GM23338 (cell line): ENCODE measurements at regions not wholly inside any gene's neighbourhood (a gene's known extent, or its start where the extent isn't known, plus 50 kb on each side); places are given as distances from the start of the nearest gene placed in this dataset.

Experiments
- CREB1 ChIP-seq: fragments of 250-450 bp; sonication (Bioruptor Pico); IDR thresholded peaks from 2 replicates; pipeline ENCODE4 v1.5.0; 2020; ENCODE audit warnings: low read depth, mild to moderate bottlenecking, moderate library complexity
- EZH2 ChIP-seq: fragments of 200-600 bp; sonication (generic); IDR thresholded peaks from one replicate; pipeline ENCODE4 v1.8.0; 2017; ENCODE audit warnings: antibody characterized with exemption, mild to moderate bottlenecking, low read depth; ENCODE audit not compliant: unreplicated experiment
- EZH2phosphoT487 ChIP-seq: fragments of 200-600 bp; sonication (generic); IDR thresholded peaks from one replicate; pipeline ENCODE4 v1.8.1; 2018; ENCODE audit warnings: antibody characterized with exemption; ENCODE audit not compliant: unreplicated experiment
- JUNB ChIP-seq: IDR thresholded peaks from one replicate; pipeline ENCODE4 v1.6.1; 2016; ENCODE audit warnings: antibody characterized with exemption; ENCODE audit not compliant: unreplicated experiment
- NANOG ChIP-seq: IDR thresholded peaks from 2 replicates; pipeline ENCODE4 v1.6.1; 2016; ENCODE audit warnings: antibody characterized with exemption, borderline replicate concordance
- POLR2AphosphoS5 ChIP-seq: IDR thresholded peaks from 2 replicates; pipeline ENCODE4 v1.6.1; 2016; ENCODE audit warnings: antibody characterized with exemption, low read depth
- STAT1 ChIP-seq: IDR thresholded peaks from one replicate; pipeline ENCODE4 v1.6.1; 2016; ENCODE audit warnings: antibody characterized with exemption; ENCODE audit not compliant: unreplicated experiment
- ZNF114 ChIP-seq: fragments of 250-450 bp; sonication (Bioruptor Pico); IDR thresholded peaks from 2 replicates; pipeline ENCODE4 v1.5.0; 2020; ENCODE audit warnings: mild to moderate bottlenecking, moderate library complexity
- ZNF331 ChIP-seq: fragments of 250-450 bp; sonication (Bioruptor Pico); IDR thresholded peaks from 2 replicates; pipeline ENCODE4 v1.5.0; 2020; ENCODE audit warnings: low read depth, mild to moderate bottlenecking, moderate library complexity
- TF ChIP-seq, protein P1 (sequence below), 2 experiments: fragments of 200-600 bp in 1 of 2; sonication (generic) in 1 of 2; conservative IDR thresholded peaks; 2 replicates each; pipeline versions ENCODE4 v1.5.1 to v1.6.1; 2016 to 2017; ENCODE audit warnings: antibody characterized with exemption in 2 of 2, low read depth in 2 of 2, mild to moderate bottlenecking in 2 of 2, moderate library complexity in 1 of 2
- TF ChIP-seq, protein P2 (sequence below): IDR thresholded peaks from one replicate; pipeline ENCODE4 v1.6.1; 2018; ENCODE audit warnings: antibody characterized with exemption; ENCODE audit not compliant: unreplicated experiment
- TF ChIP-seq, protein P3 (sequence below): IDR thresholded peaks from 2 replicates; pipeline ENCODE4 v1.6.1; 2016; ENCODE audit warnings: antibody characterized with exemption
- TF ChIP-seq, protein P4 (sequence below): fragments of 250-450 bp; sonication (Bioruptor Pico); IDR thresholded peaks from 2 replicates; pipeline ENCODE4 v1.5.0; 2020; ENCODE audit warnings: mild to moderate bottlenecking, moderate library complexity

DNA sequence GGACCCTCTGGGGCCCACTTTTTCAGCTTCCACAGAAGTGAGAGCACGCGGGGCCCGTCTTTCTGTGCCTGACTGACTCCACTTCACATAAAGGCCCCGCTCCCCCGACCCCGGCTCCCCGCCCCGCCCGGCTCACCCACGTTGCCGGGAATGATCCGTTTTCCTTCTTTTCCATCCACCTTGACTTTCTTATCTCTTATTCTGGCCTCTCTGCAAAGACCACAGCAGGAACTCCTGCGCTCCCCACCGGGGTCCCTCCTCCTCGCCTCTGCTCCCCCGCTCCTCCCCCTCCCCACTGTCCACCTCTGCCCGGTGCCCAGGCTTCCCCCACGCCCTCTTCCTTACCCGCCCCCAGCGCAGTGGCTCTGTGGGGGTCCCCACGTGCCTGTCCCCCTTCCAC lies 54.2 kb upstream of the CLDN24 start:
- TF ChIP-seq, protein P1, sequence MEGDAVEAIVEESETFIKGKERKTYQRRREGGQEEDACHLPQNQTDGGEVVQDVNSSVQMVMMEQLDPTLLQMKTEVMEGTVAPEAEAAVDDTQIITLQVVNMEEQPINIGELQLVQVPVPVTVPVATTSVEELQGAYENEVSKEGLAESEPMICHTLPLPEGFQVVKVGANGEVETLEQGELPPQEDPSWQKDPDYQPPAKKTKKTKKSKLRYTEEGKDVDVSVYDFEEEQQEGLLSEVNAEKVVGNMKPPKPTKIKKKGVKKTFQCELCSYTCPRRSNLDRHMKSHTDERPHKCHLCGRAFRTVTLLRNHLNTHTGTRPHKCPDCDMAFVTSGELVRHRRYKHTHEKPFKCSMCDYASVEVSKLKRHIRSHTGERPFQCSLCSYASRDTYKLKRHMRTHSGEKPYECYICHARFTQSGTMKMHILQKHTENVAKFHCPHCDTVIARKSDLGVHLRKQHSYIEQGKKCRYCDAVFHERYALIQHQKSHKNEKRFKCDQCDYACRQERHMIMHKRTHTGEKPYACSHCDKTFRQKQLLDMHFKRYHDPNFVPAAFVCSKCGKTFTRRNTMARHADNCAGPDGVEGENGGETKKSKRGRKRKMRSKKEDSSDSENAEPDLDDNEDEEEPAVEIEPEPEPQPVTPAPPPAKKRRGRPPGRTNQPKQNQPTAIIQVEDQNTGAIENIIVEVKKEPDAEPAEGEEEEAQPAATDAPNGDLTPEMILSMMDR (conservative IDR thresholded peaks at IDR 0.05; ENCODE audit: low read depth in 2 of 2) = no peak
- no peak for TF ChIP-seq EZH2
- TF ChIP-seq EZH2phosphoT487 = no peak
- no peak for TF ChIP-seq CREB1 (CRISPR knock-in tag)
- no peak for TF ChIP-seq POLR2AphosphoS5
- TF ChIP-seq, protein P2, sequence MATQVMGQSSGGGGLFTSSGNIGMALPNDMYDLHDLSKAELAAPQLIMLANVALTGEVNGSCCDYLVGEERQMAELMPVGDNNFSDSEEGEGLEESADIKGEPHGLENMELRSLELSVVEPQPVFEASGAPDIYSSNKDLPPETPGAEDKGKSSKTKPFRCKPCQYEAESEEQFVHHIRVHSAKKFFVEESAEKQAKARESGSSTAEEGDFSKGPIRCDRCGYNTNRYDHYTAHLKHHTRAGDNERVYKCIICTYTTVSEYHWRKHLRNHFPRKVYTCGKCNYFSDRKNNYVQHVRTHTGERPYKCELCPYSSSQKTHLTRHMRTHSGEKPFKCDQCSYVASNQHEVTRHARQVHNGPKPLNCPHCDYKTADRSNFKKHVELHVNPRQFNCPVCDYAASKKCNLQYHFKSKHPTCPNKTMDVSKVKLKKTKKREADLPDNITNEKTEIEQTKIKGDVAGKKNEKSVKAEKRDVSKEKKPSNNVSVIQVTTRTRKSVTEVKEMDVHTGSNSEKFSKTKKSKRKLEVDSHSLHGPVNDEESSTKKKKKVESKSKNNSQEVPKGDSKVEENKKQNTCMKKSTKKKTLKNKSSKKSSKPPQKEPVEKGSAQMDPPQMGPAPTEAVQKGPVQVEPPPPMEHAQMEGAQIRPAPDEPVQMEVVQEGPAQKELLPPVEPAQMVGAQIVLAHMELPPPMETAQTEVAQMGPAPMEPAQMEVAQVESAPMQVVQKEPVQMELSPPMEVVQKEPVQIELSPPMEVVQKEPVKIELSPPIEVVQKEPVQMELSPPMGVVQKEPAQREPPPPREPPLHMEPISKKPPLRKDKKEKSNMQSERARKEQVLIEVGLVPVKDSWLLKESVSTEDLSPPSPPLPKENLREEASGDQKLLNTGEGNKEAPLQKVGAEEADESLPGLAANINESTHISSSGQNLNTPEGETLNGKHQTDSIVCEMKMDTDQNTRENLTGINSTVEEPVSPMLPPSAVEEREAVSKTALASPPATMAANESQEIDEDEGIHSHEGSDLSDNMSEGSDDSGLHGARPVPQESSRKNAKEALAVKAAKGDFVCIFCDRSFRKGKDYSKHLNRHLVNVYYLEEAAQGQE = no peak
- TF ChIP-seq, protein P3, sequence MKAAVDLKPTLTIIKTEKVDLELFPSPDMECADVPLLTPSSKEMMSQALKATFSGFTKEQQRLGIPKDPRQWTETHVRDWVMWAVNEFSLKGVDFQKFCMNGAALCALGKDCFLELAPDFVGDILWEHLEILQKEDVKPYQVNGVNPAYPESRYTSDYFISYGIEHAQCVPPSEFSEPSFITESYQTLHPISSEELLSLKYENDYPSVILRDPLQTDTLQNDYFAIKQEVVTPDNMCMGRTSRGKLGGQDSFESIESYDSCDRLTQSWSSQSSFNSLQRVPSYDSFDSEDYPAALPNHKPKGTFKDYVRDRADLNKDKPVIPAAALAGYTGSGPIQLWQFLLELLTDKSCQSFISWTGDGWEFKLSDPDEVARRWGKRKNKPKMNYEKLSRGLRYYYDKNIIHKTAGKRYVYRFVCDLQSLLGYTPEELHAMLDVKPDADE = no peak
- no peak for TF ChIP-seq JUNB
- TF ChIP-seq ZNF114 = no peak
- TF ChIP-seq, protein P4, sequence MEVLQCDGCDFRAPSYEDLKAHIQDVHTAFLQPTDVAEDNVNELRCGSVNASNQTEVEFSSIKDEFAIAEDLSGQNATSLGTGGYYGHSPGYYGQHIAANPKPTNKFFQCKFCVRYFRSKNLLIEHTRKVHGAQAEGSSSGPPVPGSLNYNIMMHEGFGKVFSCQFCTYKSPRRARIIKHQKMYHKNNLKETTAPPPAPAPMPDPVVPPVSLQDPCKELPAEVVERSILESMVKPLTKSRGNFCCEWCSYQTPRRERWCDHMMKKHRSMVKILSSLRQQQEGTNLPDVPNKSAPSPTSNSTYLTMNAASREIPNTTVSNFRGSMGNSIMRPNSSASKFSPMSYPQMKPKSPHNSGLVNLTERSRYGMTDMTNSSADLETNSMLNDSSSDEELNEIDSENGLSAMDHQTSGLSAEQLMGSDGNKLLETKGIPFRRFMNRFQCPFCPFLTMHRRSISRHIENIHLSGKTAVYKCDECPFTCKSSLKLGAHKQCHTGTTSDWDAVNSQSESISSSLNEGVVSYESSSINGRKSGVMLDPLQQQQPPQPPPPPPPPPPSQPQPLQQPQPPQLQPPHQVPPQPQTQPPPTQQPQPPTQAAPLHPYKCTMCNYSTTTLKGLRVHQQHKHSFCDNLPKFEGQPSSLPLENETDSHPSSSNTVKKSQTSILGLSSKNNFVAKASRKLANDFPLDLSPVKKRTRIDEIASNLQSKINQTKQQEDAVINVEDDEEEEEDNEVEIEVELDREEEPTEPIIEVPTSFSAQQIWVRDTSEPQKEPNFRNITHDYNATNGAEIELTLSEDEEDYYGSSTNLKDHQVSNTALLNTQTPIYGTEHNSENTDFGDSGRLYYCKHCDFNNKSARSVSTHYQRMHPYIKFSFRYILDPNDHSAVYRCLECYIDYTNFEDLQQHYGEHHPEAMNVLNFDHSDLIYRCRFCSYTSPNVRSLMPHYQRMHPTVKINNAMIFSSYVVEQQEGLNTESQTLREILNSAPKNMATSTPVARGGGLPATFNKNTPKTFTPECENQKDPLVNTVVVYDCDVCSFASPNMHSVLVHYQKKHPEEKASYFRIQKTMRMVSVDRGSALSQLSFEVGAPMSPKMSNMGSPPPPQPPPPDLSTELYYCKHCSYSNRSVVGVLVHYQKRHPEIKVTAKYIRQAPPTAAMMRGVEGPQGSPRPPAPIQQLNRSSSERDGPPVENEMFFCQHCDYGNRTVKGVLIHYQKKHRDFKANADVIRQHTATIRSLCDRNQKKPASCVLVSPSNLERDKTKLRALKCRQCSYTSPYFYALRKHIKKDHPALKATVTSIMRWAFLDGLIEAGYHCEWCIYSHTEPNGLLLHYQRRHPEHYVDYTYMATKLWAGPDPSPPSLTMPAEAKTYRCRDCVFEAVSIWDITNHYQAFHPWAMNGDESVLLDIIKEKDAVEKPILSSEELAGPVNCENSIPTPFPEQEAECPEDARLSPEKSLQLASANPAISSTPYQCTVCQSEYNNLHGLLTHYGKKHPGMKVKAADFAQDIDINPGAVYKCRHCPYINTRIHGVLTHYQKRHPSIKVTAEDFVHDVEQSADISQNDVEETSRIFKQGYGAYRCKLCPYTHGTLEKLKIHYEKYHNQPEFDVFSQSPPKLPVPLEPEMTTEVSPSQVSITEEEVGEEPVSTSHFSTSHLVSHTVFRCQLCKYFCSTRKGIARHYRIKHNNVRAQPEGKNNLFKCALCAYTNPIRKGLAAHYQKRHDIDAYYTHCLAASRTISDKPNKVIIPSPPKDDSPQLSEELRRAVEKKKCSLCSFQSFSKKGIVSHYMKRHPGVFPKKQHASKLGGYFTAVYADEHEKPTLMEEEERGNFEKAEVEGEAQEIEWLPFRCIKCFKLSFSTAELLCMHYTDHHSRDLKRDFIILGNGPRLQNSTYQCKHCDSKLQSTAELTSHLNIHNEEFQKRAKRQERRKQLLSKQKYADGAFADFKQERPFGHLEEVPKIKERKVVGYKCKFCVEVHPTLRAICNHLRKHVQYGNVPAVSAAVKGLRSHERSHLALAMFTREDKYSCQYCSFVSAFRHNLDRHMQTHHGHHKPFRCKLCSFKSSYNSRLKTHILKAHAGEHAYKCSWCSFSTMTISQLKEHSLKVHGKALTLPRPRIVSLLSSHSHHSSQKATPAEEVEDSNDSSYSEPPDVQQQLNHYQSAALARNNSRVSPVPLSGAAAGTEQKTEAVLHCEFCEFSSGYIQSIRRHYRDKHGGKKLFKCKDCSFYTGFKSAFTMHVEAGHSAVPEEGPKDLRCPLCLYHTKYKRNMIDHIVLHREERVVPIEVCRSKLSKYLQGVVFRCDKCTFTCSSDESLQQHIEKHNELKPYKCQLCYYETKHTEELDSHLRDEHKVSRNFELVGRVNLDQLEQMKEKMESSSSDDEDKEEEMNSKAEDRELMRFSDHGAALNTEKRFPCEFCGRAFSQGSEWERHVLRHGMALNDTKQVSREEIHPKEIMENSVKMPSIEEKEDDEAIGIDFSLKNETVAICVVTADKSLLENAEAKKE (CRISPR knock-in tag) = no peak
- no peak for TF ChIP-seq NANOG
- TF ChIP-seq ZNF331 (CRISPR knock-in tag) = no peak
- TF ChIP-seq STAT1 = no peak
